ENCODE measurements at regions not wholly inside any gene's neighbourhood (a gene's known extent, or its start where the extent isn't known, plus 50 kb on each side); places are given as distances from the start of the nearest gene placed in this dataset.

DNA sequence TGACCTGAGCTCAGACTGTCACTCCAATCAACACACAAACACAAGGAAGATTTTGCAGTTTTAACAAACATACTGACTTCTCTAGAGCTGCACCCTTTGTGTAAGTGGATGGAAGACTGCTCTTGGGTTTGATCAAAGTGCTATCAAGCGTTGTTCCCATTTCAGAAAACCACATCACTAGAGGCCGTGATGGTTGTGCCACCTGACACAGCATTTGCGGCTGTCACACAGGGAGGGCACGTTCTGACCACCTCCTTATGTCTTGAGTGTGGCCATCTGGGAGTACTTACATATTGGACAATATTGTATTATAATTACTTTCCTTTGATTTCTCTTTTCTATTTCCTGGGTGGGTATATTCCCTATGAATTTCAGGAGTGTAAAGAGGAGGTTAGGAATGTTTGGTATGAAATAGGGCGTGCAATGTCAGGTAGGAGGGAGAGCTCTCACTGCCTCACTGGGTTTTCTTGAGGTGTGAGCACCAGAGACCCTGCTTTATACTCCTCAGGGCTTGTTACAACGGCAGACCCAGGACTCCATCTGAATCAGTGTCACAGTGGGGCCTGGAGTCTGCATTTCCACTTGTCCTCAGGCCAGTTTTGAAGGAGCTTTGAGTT lies 74.3 kb downstream of the SYNE3 start:
- DNase-seq (ENCODE audit: low spot score) = no peak

DNA sequence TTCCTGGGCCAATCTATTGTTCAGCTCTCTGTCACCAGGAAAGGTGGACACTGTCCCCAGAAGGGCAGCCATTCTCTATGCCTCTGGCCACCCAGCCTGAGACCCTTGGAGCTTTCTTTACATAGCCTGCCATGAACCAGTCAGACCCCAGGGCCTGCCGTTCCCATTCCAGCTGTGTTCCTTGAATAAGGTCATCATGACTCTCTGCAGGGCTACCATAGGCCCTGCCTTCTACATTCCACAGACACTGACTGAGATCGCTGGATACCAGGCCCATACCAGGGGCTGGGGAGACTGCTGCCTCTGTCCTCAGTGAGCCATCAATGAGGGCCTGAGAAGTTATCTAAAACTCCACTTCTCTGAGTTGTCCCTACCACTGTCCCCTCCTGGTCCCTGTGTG lies 75.5 kb downstream of the SYNE3 start:
- DNase-seq (ENCODE audit: low spot score) = no peak

DNA sequence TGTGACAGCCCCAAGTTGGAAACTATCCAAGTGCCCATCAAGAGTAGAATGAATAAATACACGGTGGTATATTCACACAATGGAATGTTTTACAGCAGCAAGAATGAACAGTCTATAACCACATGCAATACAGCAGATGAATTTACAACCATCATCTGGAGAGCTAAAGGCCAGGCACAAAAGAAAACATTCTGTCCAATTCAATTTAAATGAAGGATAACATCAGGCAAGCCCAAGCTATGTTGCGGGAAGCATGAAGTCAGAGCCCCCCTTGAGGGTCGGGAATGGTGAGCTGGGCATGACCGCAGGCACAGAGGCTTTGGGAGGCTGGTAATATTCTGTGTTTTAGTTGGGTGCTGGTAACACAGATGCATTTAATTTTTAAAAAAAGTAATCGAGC lies 76.0 kb downstream of the SYNE3 start:
- DNase-seq (ENCODE audit: low spot score) = no peak

DNA sequence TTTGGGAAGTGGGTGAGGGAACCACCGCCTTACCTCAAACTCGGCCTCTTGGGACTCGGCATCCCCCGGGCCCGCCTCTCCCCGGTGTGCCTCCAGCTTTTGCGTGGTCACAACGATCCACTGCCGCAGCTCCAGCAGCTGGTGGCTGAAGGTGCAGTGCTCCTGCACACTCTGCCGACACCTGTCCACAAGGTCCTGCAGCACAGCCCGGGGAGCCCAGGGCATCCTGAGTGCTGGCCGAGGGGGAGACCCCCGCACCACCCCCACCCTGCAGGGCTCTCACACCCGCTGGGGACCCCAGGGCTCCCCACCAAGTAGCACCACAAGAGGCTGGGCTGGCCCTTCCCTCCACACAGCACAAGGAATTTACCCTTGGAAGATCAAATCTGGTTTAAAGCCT lies 76.6 kb downstream of the SYNE3 start:
- DNase-seq (ENCODE audit: low spot score) = no peak

DNA sequence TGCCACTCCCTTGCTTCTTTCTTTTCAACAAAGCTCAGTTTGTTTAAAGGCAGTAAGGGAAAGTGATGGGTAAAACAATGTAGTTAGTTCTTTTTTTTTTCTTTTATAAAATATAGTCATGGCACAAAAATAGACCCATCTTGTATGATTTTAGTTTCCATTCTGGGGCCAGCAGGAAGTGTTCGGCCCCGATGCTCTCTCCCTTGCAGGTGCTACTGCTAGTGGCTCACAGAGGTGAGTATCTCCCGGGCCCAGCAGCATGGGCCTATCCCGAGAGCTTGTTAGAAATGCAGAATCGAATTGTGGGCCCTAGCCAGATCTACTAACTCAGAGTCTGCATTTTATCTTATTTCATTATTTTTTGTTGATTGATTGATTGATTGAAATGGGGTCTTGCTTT lies 78.7 kb downstream of the SYNE3 start:
- no peak for DNase-seq (ENCODE audit: low spot score)

DNA sequence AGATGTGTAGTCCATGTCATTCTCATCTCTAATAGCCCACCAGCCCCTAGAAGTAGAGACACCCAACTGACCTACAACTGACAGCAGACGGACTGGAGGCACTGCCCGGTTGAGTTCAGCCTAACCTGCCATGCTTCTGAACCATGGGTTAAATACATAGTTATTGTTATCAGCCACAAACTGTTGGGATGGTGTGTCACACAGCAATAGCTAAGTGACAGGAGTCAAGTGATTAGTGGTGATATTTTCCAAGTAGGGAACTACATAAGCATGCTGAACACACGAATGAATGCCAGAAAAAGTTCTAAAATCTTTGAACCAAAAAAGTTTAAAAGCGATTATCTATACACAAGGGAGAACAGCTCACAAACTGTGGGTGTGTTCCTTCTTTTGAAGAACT lies 80.1 kb downstream of the SYNE3 start:
- no peak for DNase-seq (ENCODE audit: low spot score)

DNA sequence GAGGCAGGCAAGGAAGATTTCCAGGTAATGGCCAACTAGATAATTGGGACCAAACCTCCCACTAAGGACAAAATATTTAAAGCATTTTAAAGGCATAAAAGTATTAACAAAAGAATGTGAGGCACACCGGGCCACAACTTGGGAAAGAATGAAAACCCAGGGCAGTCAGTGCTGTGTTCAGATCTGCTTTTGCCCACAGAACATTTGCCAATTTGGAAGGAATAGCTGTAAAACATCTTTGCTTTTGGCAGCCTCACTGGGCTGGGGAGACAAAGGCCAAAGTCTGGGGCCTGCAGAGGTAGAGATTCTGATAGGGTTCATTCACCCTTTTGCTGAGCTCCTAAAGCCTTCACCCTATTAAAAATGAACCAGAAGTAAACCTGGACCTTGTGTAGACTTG lies 82.3 kb downstream of the SYNE3 start:
- DNase-seq (ENCODE audit: low spot score) = no peak

DNA sequence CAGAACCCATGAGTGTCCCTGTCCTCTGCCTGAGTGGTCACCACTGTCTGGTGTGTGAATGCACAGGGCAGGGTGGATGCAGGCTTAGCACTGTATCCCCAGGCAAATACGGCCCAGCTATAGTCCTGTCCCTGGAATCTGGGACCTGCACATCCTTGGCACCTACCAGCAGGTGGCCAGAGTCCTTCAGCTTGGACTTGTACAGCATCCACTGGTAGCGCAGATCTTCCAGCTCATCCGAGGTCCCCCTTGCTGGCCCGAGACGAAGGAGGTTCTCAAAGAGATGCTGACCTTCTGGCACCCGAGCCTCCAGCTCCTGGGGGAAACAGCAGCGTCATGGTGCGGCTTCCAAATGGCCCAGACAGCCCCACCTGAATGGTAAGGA lies 83.4 kb downstream of the SYNE3 start:
- DNase-seq (ENCODE audit: low spot score) = no peak

DNA sequence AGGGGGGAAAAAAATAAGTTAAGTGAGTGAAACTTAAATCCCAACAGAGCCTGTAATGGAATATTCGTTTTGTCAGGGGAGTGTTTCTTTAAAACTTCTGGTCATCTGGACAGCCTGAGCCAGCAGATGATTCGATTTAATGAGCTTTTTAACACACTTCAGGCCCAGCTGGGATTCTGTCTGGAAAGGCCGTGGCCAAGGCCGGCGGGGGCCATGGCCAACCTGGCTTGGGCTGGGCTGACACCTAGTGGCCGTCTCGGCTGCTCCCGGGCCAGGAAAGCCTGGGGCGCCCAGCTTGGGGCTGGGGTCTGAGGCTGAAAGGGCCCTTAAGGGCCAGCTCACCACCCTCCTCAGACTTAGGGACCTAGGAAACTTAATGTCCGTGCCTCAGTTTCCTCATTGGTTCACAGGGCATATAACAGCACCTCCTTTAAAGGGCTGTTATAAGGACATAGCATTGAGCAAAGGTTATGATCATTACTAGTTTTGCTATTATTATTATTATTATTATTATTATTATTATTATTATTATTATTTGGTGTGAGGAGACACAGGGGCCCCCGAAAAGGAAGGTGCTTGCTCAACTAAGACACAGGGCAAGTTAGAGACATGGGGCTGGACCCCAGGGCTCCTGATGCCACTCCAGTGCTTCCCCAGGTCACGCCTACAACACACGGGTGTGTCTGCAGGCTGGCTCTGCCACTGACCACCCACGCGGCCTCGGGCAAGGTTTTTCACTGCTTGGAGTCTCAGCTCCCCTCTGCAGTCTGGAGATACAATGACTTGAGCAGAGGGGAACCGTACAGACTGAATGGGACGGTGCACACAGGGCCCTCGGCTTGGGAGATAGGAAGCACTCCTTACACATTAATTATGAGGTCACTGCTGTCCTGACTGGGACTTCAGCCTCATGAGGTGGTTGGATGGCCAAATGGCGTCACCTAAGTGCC lies 84.0 kb downstream of the SYNE3 start:
- peak; percentile 37 for DNase-seq (ENCODE audit: low spot score)

DNA sequence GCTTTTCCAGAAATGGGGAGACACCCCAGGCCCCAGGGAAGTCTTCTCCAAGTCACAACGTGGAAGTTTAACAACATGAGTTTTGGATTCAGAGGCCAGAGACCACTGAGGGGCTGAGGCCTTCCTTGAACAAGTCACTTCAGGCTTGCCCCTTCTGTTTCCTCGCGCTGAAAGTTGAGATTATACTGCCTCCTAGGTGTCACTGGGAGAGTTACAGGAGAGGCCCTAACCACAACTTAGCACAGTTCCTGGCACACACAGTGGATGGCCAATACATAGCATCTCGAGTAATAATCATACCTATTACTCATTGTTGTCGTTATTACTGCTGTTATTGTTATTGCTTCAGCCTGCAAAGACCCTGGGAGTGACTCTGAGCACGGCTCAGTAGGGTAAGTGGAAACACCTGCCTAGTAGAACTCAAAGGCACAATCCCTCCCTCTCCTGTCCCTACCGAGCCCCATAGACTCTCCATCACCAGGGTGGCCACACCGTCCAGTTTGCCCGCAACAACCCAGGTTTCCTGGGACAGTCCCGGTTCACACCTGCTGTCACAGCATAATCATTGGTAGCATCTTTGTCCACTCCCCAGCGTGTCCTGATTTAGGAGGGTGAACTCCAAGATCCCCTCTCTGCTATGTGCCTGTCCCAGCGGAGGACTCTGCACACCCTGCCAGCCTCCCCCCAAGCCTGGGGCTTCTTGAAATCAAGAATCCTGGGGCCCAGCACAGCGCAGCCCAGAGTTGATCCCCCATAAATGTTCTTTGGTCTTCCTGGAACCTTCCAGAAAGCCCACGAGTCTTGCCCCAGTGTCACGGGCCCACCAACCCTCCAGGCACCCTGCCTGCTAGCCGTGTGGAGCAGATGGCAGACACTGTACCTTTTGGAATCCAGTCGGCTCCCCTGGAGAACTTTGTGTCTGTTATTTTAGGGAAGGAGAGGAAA lies 85.0 kb downstream of the SYNE3 start:
- no peak for DNase-seq (ENCODE audit: low spot score)

DNA sequence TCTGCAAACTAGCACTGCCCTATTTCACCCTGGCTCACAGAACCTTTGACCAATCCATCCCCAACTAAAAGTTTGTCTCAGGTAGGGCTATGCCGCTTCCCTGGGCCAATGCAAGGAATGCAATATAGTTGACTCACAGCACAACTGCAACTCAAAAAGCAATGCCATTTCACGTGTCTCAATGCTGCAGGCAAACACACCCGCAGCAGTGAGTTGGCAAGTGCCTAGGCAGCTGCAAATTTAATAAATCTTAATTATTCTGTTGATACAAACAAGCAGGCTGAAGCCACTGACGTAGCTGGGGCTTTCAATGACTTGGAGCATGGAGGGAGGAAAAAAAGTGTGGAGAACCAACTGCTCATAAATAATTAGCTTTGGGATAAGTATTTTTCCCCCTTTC lies 87.9 kb downstream of the SYNE3 start:
- DNase-seq (ENCODE audit: low spot score) = no peak

DNA sequence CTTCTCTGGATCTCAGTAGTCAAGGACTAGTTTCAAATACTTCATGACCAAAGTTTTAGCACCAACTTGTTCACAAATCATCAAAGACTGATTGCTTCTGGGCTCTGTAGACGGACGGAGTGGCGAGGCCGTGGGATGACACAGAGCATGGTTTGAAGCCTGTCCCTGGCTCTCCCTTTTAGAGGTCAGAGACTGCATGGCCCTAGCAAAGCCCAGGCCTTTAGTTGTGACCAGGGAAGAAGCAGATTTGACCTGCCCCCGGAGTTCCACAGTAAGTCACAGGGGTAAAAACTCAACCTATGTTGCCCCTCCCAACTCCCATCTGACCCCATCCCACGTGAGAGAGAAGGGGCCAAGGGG lies 90.4 kb downstream of the SYNE3 start:
- DNase-seq (ENCODE audit: low spot score) = no peak

DNA sequence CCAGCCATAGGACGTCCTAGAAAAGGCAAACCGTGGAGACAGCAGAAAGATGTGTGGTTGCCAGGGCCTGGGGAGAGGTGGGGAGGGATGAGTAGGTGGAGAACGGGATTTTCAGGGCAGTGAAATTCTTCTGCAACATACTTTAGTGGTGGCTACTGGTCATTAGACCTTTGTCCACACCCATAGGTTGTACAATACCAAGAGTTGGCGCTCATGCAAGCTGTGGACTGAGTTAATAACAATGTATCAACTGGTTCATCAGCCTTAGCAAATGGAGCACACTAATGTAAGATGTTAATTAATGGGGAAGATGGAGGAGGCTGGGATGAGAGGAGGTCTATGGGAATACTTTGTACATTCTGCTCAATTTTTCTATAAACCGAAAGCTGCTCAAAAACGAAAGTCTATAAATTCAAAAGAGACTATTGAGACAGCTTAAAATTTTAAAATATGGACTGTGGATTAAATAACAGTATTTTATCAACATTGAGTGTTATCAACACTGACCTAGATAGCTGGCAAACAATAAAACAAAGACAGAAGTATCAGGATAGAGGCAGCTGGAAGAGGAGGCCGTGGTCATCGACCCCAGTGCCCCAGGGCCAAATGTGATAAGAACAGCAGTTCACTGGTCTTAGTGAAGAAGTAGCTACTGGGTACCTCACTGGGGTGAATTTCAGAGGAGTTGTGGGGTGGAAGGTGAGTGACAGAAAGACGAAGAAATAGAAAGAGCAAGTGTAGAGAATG lies 90.9 kb downstream of the SYNE3 start:
- DNase-seq (ENCODE audit: low spot score) = no peak

DNA sequence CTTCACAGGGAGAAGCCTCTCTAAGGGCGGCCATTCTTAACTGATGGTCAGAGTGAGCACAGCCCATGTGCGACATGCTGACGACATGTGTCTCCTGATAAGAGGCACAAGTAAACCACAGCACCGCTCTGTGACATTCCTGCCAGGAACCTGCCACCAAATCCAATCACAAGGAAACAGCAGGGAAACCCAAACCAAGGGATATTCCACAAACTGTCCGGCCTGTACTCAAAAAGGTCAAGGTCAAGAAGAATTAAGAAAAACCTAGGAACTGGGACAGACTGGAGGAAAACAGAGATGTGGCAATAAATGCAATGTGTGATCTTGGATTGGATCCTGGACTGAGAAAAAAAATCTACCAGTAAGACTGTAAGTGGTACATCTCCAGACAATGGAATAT lies 91.9 kb downstream of the SYNE3 start:
- DNase-seq (ENCODE audit: low spot score) = no peak

DNA sequence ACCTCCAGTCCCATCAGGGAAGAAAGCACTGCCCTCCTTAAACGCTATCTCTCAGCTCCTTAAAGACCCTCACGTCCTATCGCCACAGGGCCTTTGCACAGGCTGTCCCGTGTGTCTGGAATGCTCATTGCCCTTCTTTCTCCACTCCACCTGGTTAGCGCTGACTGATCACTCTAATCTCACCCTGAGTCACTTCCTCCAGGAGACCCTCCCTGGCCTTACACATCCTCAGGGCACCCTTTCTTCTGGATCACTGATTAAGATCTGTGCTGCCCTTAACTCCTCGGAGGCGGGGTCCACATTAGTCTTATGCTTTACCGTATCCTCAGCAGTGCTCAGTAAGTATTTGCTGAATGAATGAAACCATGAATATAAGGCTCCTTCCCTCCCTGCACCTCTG lies 94.7 kb downstream of the SYNE3 start:
- no peak for DNase-seq (ENCODE audit: low spot score)

DNA sequence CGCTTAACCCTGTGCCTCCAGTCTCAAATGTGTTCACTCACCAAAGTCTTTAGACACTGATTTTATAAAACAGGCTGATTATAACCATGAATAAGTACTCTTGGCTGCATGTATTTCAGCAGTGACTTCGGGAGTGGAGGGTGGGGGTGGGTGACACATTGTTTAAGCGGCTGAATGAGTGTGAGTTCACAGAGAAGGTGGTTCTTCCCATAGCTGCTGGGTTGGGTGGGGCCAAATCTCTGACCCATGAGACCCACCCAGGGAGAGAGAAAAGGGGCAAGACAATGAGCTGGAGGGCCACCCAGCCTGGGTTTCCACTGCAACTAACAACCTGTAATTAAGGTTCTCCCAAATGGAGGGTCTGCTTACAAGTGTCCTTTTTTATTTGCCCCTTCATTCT lies 96.4 kb downstream of the SYNE3 start:
- no peak for DNase-seq (ENCODE audit: low spot score)

DNA sequence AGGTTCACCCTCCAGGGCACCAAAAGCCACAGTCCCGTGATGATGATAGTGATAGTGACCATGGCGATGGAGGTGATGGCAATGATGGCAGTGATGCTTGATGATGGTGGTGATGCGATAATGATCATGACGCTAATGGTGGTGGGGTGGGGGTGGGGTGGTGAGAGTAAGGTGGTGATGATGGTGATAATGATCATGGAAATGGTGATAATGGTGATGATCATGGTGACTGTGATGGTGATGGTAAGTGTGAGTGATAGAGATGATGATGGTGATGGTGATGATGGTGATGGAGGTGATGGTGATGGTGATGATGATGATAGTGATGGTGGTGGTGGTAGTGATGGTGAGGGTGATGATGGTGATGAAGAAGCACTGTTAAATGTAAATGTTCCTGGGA lies 96.9 kb downstream of the SYNE3 start:
- no peak for DNase-seq (ENCODE audit: low spot score)

DNA sequence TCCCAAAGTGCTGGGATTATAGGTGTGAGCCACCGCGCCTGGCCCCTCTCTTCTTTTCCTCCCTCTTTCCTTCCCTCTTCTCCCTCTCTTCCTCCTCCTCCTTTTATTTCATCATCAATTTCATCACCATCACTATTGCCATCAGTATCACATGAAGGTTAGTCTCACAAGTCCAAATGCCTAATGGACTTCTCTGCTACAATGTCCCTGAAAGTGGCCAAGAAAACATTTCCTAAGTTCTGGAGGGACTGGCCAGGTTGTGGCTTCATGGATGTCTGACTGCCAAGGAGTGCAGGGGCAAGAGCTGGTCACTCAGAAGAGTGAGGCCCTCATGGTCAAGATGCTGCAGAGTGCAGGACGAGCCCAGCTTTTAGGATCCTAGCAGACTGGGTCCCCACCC lies 97.6 kb downstream of the SYNE3 start:
- DNase-seq (ENCODE audit: low spot score) = no peak

DNA sequence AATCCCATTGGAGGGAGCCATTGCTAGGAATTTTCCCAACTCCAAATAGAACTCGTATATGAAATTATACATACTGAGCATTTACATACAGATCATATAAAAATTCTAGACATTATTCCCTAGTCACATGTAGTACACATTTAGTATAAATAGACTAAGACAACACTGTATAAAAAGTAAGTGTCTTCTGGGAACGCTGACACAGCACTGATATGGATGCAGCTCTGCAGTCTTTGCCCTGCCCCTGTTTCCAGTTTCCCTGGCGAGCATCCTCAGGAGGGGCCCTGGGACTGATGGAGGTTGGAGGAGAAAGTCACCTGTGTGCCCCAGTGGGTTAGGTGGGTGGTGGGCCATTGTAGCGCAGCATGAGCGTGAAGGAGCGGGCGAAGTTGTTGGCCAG lies 97.8 kb upstream of the CLMN start:
- no peak for DNase-seq (ENCODE audit: low spot score)

DNA sequence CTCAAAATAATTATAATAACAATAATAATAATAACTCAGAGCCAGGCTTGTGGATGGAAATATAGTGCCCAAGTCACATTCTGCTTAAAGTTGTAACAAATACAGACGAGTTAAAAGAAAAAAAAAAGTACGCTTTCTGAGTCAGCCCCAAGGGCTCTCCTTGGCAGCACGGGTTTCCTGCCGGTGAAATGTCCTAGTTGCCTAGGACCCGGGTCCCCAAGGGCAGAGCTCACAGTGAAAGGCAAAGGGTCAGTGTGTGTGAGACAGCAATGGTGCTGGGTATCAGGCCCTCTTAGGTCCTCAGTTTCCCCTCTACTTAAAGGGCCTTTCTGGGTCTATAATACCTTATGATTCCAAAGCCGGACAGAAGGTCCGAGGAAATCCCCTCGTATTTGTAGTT lies 96.3 kb upstream of the CLMN start:
- no peak for DNase-seq (ENCODE audit: low spot score)

DNA sequence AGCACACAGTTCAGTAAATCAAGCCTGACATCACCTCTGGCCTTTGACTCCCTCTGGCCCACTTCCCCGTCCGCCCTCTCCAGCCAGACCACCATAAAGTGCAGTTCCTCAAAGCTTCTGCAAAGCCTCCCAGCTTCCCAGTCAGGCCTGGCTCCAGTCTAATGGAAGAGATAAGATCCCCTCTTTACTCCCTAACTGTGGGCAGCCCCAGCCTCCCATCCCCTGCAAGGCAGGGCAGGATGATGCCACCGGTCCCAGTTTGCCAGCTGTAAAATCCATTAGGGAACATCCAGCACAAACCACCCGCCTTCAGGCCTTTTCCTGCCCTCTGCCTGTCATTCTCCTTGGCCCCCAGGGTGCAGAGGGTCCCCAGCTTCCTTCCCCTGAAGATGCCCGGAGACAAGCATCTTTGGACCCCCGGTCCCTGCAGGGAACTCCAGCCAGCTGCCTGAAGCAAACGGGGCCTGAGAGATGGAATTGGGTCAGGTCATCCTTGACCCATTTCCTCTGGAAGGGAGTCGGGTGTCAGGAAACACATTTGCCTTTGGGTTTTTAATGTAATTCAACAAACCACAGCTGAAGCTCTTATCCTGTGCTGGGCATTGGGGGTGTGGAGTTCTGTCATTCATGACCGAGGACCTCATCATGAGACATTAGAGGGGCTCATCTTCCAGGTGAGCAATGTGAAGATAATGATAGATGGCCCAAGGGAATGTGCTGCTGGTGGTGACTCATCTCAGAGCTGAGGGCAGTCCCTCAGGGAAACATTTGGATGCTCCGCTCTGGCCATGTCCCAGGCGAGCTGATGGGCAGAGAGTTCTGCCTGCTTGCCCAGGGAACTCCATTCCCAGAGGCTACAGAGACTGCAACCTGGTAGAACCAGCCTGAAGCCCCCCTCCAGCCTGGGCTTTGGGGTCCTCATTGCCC lies 93.8 kb upstream of the CLMN start:
- DNase-seq (ENCODE audit: low spot score) = no peak

Measured in cerebellar cortex (tissue), 1 donor.